Muscle layer of colon (tissue), 2 donors: ENCODE measurements at regions not wholly inside any gene's neighbourhood (a gene's known extent, or its start where the extent isn't known, plus 50 kb on each side); places are given as distances from the start of the nearest gene placed in this dataset.

Source experiments
- H3K27ac ChIP-seq: one replicate; pipeline ENCODE4 v1.7.0; 2013; ENCODE audit warnings: low read depth, mild to moderate bottlenecking, low read length, moderate library complexity
- H3K27me3 ChIP-seq, 2 donors: one replicate each; pipeline ENCODE4 v1.7.0; 2013; ENCODE audit warnings: low read length in 2 of 2, mild to moderate bottlenecking in 2 of 2; ENCODE audit not compliant: insufficient read depth in 2 of 2, control insufficient read depth in 1 of 2
- H3K36me3 ChIP-seq: one replicate; pipeline ENCODE4 v1.7.0; 2013; ENCODE audit warnings: mild to moderate bottlenecking, low read length; ENCODE audit not compliant: insufficient read depth
- H3K4me1 ChIP-seq: one replicate; pipeline ENCODE4 v1.7.0; 2013; ENCODE audit warnings: mild to moderate bottlenecking, low read length; ENCODE audit not compliant: insufficient read depth
- H3K4me3 ChIP-seq, 2 donors: one replicate each; pipeline ENCODE4 v1.7.0; 2013; ENCODE audit warnings: low read length in 2 of 2, low read depth in 1 of 2, mild to moderate bottlenecking in 1 of 2, moderate library complexity in 1 of 2
- H3K9ac ChIP-seq: one replicate; pipeline ENCODE4 v1.7.0; 2013; ENCODE audit warnings: low read length
- H3K9me3 ChIP-seq: one replicate; pipeline ENCODE4 v1.7.0; 2013; ENCODE audit warnings: mild to moderate bottlenecking, low read length
- donor health status: abdominal sarcoma.
- donor health status: Adenocarcinoma of cecum.

DNA sequence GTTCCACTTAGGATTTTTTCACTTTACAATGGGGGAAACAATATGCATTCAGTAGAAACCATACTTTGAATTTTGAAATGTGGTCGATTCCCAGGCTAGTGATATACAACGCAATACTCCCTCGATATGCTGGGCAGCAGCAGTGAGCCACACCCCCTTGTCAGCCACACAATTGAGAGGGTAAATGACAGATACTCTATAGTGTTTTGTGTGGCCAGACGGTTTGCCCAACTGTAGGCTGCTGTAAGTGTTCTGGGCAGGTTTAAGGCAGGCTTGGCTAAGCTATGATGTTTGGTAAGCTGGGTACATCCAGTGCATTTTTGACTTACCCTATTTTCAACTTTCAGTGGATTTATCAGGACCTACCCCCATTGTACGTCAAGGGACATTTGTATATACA lies 169.6 kb upstream of the KIAA1217 start:
- no peaks in the 10 kb centered on the region for H3K9me3 ChIP-seq
- no peaks in the 10 kb centered on the region for H3K27me3 ChIP-seq
- H3K9ac ChIP-seq, result no peak overlapping the region
- H3K27ac ChIP-seq, result no peak overlapping the region
- no peaks in the 10 kb centered on the region for H3K36me3 ChIP-seq
- H3K4me1 ChIP-seq, result no peaks in the 10 kb centered on the region
- H3K4me3 ChIP-seq, result no peak overlapping the region

DNA sequence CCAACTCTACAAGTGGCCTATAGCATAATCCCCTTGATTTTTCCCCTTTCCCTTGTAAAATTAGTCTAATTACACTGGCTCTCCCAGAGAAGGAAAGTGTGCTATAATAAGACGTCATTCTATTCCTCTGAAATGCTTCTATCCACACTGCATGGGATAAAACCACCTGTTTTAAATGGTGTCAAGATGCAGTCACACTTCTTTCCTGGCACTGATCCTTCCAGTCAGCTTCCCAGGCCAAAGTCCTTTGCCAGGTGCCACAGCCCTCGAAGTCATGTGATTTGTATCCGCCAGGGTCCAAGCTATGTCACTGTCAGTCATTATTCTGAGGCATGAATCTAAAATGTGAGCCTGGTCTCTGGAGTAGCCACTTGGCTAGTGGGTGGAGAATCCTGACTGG lies 169.0 kb upstream of the KIAA1217 start:
- Histone ChIP-seq H3K9ac (no peak overlapping the region), H3K4me1 (no peaks in the 10 kb centered on the region), H3K27ac (no peak overlapping the region), H3K27me3 (no peaks in the 10 kb centered on the region), H3K4me3 (no peak overlapping the region), H3K9me3 (no peaks in the 10 kb centered on the region), H3K36me3 (no peaks in the 10 kb centered on the region)

DNA sequence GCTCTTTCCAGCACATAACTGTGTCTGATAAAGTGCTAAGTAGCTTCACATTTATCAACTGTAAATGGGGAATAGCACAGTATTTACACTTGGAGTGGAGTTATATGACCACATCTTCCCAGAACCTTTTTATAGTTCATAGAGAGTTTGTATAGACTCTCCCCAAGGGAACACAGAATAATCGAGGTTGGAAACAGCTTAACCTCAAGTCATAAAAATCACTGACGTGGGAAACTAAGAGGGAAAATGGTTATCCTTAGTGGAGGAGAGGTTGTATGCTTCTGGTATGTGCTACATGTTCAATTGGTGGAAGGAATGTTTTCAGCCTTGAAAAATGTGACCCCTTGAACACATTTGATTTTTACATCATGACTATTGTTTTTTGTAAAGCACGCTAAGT lies 167.9 kb upstream of the KIAA1217 start:
- no peaks in the 10 kb centered on the region for H3K4me1 ChIP-seq
- H3K27ac ChIP-seq, result no peak overlapping the region
- no peaks in the 10 kb centered on the region for H3K9me3 ChIP-seq
- no peaks in the 10 kb centered on the region for H3K36me3 ChIP-seq
- no peaks in the 10 kb centered on the region for H3K27me3 ChIP-seq
- H3K9ac ChIP-seq, result no peak overlapping the region
- H3K4me3 ChIP-seq, result no peak overlapping the region

DNA sequence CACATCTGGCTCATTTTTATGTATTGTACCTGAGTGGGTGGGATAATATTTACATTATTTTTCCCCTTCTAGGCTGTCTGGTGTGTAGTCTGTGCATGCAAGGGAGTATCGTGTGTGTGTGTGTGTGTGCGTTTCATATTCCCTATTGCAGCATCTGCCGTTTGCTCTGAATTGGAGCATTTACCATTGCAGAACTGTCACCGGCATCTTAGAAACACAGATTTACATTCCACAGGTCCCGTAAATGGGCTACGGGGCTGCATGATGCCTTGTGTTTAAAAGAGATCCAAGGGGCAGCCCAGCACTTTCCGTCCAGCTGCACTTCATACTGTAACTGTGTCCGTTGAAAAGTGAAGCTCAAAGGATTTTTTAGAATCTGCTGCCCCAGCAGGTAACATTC lies 167.1 kb upstream of the KIAA1217 start:
- no peak overlapping the region for H3K9ac ChIP-seq
- H3K9me3 ChIP-seq, result no peaks in the 10 kb centered on the region
- no peak overlapping the region for H3K4me3 ChIP-seq

DNA sequence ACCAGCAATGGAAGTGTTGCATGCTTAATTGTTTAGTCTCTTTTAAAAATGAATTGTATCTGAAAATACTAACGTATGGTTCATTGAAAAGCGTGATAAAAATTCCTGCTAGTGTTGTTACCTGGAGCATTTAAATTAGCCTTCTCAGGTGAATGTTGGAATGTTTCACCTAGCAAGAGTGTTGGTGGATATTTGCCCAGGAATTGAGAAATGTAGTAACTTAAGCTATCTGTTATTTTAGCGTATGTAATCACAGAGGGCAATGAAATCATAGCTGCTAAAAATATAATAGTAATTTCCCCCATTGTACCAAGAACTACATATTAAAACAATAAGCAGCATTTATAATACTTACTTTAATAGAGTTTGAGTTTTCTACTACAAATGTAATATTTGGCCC lies 166.1 kb upstream of the KIAA1217 start:
- Histone ChIP-seq H3K9me3 (no peaks in the 10 kb centered on the region), H3K36me3 (no peaks in the 10 kb centered on the region), H3K4me3 (no peak overlapping the region), H3K9ac (no peak overlapping the region), H3K27ac (no peak overlapping the region), H3K4me1 (no peaks in the 10 kb centered on the region), H3K27me3 (no peaks in the 10 kb centered on the region)

More for the DNA sequence above, 167.1 kb upstream of the KIAA1217 start:
- no peaks in the 10 kb centered on the region for H3K36me3 ChIP-seq
- no peak overlapping the region for H3K27ac ChIP-seq
- no peaks in the 10 kb centered on the region for H3K4me1 ChIP-seq
- no peaks in the 10 kb centered on the region for H3K27me3 ChIP-seq

DNA sequence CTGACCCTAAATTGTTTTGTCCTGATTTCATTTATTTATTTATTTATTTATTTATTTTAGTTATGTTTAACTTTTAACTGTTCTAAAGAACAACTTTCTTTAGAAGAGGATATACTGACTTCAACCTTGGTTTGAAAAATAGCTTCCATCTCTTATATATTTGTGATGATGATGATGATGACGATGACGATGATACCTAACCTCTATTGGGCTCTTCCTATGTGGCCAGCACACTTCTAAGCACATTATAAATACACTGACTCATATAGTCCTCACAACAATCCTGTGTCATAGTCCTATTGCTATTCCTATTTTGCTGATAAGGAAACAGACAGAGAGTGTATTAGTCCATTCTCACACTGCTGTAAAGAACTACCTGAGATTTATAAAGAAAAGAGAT lies 162.9 kb upstream of the KIAA1217 start:
- no peak overlapping the region for H3K4me3 ChIP-seq
- H3K36me3 ChIP-seq, result no peaks in the 10 kb centered on the region
- H3K9ac ChIP-seq, result no peak overlapping the region
- H3K27ac ChIP-seq, result no peak overlapping the region
- H3K4me1 ChIP-seq, result no peaks in the 10 kb centered on the region
- no peaks in the 10 kb centered on the region for H3K9me3 ChIP-seq
- H3K27me3 ChIP-seq, result no peaks in the 10 kb centered on the region

DNA sequence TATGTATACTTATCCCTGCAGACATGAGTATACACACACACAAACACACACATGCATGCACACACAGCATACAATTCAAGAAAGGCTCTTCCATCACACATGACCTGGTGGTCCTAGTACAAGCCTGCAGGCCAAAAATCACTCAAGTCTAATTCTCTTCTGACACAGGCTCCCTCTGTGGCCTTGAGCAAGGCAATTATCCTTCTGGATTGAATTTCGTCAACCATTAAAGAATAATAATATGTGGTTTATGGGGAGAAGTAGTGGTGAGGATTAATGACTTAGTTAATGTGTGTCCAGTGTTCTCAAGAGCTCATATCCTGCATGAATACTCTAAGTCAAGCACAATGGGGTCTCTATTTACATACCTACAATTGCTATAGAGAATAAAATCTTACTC lies 161.8 kb upstream of the KIAA1217 start:
- Histone ChIP-seq H3K27ac (no peak overlapping the region), H3K9me3 (no peaks in the 10 kb centered on the region), H3K36me3 (no peaks in the 10 kb centered on the region), H3K4me1 (no peaks in the 10 kb centered on the region), H3K4me3 (no peak overlapping the region), H3K9ac (no peak overlapping the region), H3K27me3 (no peaks in the 10 kb centered on the region)

DNA sequence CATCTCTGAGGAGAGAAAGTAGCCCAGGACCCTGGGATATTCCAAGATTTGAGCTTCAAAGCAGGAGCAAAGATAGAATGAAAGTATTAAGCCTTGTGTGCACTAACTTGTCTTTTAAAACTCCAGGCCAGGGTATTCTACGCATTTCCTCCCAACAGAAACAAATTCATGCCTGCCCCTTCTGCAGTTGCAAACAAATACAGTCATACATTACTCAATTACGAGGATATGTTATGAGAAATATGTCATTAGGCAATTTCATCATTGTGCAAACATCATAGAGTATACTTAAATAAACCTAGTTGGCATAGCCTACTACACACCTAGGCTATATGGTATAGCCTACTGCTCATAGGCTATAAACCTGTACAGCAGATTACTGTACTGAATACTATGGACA lies 154.5 kb upstream of the KIAA1217 start:
- H3K4me1 ChIP-seq, result no peaks in the 10 kb centered on the region
- H3K9ac ChIP-seq, result no peak overlapping the region
- no peak overlapping the region for H3K4me3 ChIP-seq
- no peaks in the 10 kb centered on the region for H3K9me3 ChIP-seq
- H3K27ac ChIP-seq, result no peak overlapping the region
- no peaks in the 10 kb centered on the region for H3K27me3 ChIP-seq
- no peaks in the 10 kb centered on the region for H3K36me3 ChIP-seq

DNA sequence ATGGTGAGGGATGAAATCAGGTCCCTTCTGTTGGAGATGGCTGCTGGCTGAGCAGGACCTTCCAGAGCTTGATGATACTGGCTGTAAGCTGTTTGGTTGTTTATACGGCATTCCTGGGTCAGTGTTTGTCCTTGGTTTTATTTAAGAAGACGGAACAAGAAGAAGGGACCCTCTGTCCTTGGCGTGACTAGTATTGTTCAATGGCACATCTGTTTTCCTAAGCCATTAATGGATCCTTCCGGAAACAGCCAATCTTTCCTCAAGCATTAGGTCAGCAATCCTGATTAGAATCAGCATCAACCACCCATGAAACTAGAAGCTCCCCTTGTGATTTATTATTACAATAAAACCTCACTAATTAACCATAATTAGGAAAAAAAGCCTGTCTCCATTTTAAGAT lies 128.7 kb upstream of the KIAA1217 start:
- Histone ChIP-seq H3K9me3 (no peaks in the 10 kb centered on the region), H3K27me3 (no peaks in the 10 kb centered on the region), H3K9ac (no peak overlapping the region), H3K27ac (no peak overlapping the region), H3K4me3 (no peak overlapping the region), H3K4me1 (no peaks in the 10 kb centered on the region), H3K36me3 (no peaks in the 10 kb centered on the region)

DNA sequence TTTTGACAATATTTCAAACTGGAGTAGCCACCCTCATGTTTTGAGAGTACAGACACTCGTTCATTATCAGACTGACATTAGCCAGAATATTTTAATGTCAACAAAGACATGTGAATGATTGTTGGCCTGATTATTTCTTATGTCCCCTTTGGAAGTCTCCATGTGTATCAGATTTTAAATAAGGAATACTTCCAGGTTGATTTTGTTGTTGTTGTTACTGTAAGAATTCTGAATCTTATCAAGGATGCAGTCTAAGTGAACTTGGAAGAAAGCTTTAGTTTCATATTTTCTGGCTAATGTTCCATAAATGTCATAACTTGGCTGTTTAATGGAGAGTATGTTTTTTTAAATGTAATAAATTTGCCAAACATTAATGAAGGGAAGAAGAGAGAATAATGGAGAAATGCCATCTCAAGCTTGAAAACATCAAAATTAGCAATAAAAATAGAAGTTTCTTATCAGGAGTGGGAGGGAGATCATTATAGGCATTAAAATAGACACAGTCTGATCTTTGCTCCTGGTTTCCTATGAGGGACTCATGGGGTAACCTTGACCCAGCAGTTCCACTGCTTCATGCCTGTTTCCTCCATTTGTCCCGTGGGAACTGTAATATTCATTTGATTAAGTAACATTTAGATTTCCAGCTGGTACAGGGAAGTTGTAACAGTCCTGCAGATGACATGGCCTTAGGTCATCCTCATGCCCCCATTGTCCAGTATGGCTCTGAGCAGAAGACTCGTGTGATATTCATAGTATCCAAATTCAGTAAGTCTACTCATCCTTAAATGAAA lies 122.4 kb upstream of the KIAA1217 start:
- no peak overlapping the region for H3K9ac ChIP-seq
- no peaks in the 10 kb centered on the region for H3K36me3 ChIP-seq
- H3K27me3 ChIP-seq, result no peaks in the 10 kb centered on the region
- H3K4me3 ChIP-seq, result no peak overlapping the region
- no peaks in the 10 kb centered on the region for H3K4me1 ChIP-seq
- H3K27ac ChIP-seq, result no peak overlapping the region
- no peaks in the 10 kb centered on the region for H3K9me3 ChIP-seq

DNA sequence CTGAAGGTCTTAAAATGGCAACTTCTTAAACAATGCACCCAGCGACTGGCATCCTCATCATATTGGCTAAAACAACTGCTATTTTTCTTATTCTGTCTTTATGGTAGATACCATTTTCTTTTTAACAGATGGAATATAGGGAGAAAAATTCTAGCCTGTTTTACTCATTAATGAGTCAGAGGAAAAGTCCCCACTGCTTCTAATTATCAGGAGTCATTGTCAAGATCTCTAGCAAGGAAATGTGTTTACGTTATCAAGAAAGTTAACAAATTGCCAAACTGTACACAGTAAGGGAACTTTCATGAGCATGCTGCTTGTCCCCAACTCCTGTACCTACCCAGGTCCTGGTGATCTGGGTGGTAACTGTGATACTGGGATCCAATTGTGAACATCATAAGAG lies 117.7 kb upstream of the KIAA1217 start:
- no peaks in the 10 kb centered on the region for H3K27me3 ChIP-seq
- H3K36me3 ChIP-seq, result no peaks in the 10 kb centered on the region
- no peak overlapping the region for H3K27ac ChIP-seq
- H3K4me1 ChIP-seq, result no peaks in the 10 kb centered on the region
- no peaks in the 10 kb centered on the region for H3K9me3 ChIP-seq
- H3K9ac ChIP-seq, result no peak overlapping the region
- no peak overlapping the region for H3K4me3 ChIP-seq

DNA sequence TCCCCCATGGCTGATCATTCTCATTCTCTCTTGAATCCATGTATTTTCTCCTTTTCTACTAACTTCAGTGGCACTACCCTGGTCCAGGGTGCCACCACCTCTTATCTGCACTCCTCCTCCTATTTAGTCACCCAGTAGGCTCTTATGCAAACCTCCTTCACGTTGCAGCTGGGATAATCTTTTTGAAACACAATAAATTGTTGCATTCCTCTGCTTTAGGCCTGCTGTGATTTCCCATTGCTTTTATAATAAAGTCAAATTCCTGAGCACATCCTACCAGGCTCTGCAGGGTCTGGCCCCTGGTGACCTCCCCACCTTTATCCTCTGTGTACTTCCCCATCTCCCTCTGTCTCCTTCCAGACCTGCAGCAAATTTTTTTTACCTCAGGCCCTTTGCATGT lies 112.7 kb upstream of the KIAA1217 start:
- Histone ChIP-seq H3K4me3 (no peak overlapping the region), H3K27me3 (no peaks in the 10 kb centered on the region), H3K36me3 (no peaks in the 10 kb centered on the region), H3K9ac (no peak overlapping the region), H3K4me1 (no peaks in the 10 kb centered on the region), H3K9me3 (no peaks in the 10 kb centered on the region), H3K27ac (no peak overlapping the region)
